ENCODE measurements at regions not wholly inside any gene's neighbourhood (a gene's known extent, or its start where the extent isn't known, plus 50 kb on each side); places are given as distances from the start of the nearest gene placed in this dataset.

- no peak overlapping the region for H3K4me3 ChIP-seq (ENCODE audit: low read depth in 2 of 2, low read length in 2 of 2)
- no peaks in the 10 kb centered on the region for H3K27me3 ChIP-seq (ENCODE audit: control insufficient read depth, insufficient read depth, low read length)
- intact Hi-C loops (cut with micrococcal nuclease; ENCODE audit: unreplicated experiment) (no loop called here), in situ Hi-C loops (cut with HindIII; ENCODE audit: low pct_unique_long_range_greater_than_20kb, low sequenced_read_pairs) (no loop called here)
- H3K36me3 ChIP-seq (ENCODE audit: control insufficient read depth, insufficient read depth, low read length) = no peaks in the 10 kb centered on the region
- H3K27ac ChIP-seq (ENCODE audit: low read length) = no peak overlapping the region
- no TSS peak for BruUV-seq (replicated peaks)
- no peaks in the 10 kb centered on the region for H3K4me1 ChIP-seq (ENCODE audit: control insufficient read depth, insufficient read depth, low read length)
- CTCF ChIA-PET = no interaction called here
- DNase-seq (ENCODE audit: low read depth, low spot score) (no peak), ATAC-seq (no peak)
- POLR2A ChIA-PET = no interaction called here
- TF ChIP-seq SIN3A (IDR thresholded peaks at IDR 0.05; ENCODE audit: borderline replicate concordance, insufficient read depth, low read depth, low read length) (no peak), TCF7L2 (IDR thresholded peaks at IDR 0.05; ENCODE audit: low read depth, low read length) (no peak), REST (IDR thresholded peaks at IDR 0.05; ENCODE audit: insufficient read depth in 1 of 2, low read depth in 2 of 2, low read length in 1 of 2) (no peak), CTCF (IDR thresholded peaks at IDR 0.05) (no peak), POLR2AphosphoS5 (IDR thresholded peaks at IDR 0.05; ENCODE audit: low read depth, low read length) (no peak)
- no peaks in the 10 kb centered on the region for H3K9me3 ChIP-seq (ENCODE audit: control insufficient read depth, insufficient read depth, low read depth, low read length)
Measured at GRCh38 chr12:20099395-20100183, 268.7 kb upstream of the PDE3A start.

GRCh38 chr12:20101046-20101445 lies 267.3 kb upstream of the PDE3A start:
- H3K4me1 ChIP-seq (ENCODE audit: control insufficient read depth, insufficient read depth, low read length) = no peaks in the 10 kb centered on the region
- intact Hi-C loops (cut with micrococcal nuclease; ENCODE audit: unreplicated experiment) = no loop called here

More at GRCh38 chr12:20101046-20101445, 267.3 kb upstream of the PDE3A start:
- no peak for DNase-seq (ENCODE audit: low read depth, low spot score)
- no peak for ATAC-seq
- in situ Hi-C loops (cut with HindIII; ENCODE audit: low pct_unique_long_range_greater_than_20kb, low sequenced_read_pairs) = no loop called here
- H3K4me3 ChIP-seq (ENCODE audit: low read depth in 2 of 2, low read length in 2 of 2) = no peak overlapping the region
- no peak for TF ChIP-seq TCF7L2 (IDR thresholded peaks at IDR 0.05; ENCODE audit: low read depth, low read length)
- TF ChIP-seq POLR2AphosphoS5 (IDR thresholded peaks at IDR 0.05; ENCODE audit: low read depth, low read length) = no peak
- no peak for TF ChIP-seq CTCF (IDR thresholded peaks at IDR 0.05)
- TF ChIP-seq SIN3A (IDR thresholded peaks at IDR 0.05; ENCODE audit: borderline replicate concordance, insufficient read depth, low read depth, low read length) = no peak
- no peak for TF ChIP-seq REST (IDR thresholded peaks at IDR 0.05; ENCODE audit: insufficient read depth in 1 of 2, low read depth in 2 of 2, low read length in 1 of 2)
- H3K36me3 ChIP-seq (ENCODE audit: control insufficient read depth, insufficient read depth, low read length) = no peaks in the 10 kb centered on the region
- ChIA-PET POLR2A (no interaction called here), CTCF (no interaction called here)
- no peak overlapping the region for H3K27ac ChIP-seq (ENCODE audit: low read length)
- no peaks in the 10 kb centered on the region for H3K27me3 ChIP-seq (ENCODE audit: control insufficient read depth, insufficient read depth, low read length)
- BruUV-seq (replicated peaks) = no TSS peak
- no peaks in the 10 kb centered on the region for H3K9me3 ChIP-seq (ENCODE audit: control insufficient read depth, insufficient read depth, low read depth, low read length)
